HG02678 (cell line): ENCODE measurements at regions not wholly inside any gene's neighbourhood (a gene's known extent, or its start where the extent isn't known, plus 50 kb on each side); places are given as distances from the start of the nearest gene placed in this dataset.

Experiments
- ATAC-seq: cut with Tn5 transposase; IDR thresholded peaks from one replicate; pipeline ENCODE4 v1.9.1; 2021; ENCODE audit warnings: mild to moderate bottlenecking, moderate library complexity; ENCODE audit not compliant: unreplicated experiment

GRCh38 chr1:199857516-199857915 is 170.0 kb upstream of the NR5A2 start:
- ATAC-seq, result no peak

- no peak for ATAC-seq
Observed at GRCh38 chr1:199858171-199858570, 169.3 kb upstream of the NR5A2 start.

DNA sequence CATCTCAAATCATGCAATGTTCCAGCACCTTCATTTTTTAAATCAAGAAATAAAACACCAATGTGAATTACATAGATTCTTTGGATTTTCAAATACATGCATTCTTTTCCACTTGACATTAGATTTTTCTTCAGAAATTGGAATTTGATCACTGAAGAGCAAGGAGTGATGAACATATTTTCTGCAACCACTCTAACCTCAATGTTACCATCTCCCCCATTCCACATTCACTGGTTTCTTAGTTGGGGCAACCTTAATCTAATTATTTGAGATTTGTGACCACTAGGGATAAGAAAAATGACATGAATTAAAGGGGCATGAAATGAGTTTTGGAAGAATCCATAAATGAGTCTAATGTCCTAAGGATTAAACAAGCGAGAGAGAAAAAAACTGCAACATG is 168.7 kb upstream of the NR5A2 start:
- no peak for ATAC-seq

GRCh38 chr1:199859491-199859933 is 168.0 kb upstream of the NR5A2 start:
- no peak for ATAC-seq

GRCh38 chr1:199861020-199861795 is 166.3 kb upstream of the NR5A2 start:
- no peak for ATAC-seq

- ATAC-seq, result no peak
Observed at GRCh38 chr1:199862047-199862446, 165.5 kb upstream of the NR5A2 start.

DNA sequence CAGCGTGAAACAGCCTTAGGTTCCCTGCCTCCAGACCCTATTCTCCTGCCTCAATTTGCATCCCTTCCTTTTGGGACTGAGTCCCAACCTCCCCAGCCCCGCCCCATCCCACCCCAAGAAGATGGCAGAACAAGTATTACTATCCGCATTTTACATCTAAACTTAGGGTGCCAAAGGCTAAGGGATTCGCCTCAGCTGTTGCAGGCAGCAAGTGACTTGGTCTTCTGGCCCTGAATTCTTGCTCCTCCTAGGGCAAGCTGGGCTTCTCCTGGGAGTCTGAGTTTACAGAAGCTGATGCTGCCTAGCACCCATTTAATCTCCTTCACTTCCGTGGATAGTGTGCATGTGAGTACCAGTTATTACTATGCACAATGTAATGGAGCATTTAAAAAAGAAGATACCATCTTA is 161.3 kb upstream of the NR5A2 start:
- no peak for ATAC-seq

GRCh38 chr1:199867601-199868000 is 159.9 kb upstream of the NR5A2 start:
- ATAC-seq, result no peak

GRCh38 chr1:199868777-199869176 is 158.7 kb upstream of the NR5A2 start:
- no peak for ATAC-seq

GRCh38 chr1:199875337-199875736 is 152.2 kb upstream of the NR5A2 start:
- no peak for ATAC-seq

DNA sequence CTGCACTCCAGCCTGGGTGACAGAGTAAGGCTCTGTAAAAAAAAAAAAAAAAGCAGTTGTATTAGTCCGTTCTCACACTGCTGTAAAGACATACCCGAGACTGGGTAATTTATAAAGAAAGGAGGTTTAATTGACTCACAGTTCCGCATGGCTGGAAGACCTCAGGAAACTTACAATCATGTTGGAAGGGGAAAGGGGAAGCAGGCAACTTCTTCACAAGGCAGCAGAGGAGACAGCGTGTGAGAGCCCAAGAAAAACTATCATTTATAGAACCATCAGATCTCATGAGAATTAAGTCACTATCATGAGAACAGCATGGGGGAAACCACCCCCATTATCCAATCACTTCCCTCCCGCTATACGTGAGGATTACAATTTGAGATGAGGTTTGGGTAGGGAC is 151.7 kb upstream of the NR5A2 start:
- ATAC-seq, result no peak

GRCh38 chr1:199877526-199878384 is 149.8 kb upstream of the NR5A2 start:
- no peak for ATAC-seq

GRCh38 chr1:199878823-199879222 is 148.7 kb upstream of the NR5A2 start:
- ATAC-seq, result no peak

- no peak for ATAC-seq
Observed at GRCh38 chr1:199898654-199899053, 128.9 kb upstream of the NR5A2 start.

DNA sequence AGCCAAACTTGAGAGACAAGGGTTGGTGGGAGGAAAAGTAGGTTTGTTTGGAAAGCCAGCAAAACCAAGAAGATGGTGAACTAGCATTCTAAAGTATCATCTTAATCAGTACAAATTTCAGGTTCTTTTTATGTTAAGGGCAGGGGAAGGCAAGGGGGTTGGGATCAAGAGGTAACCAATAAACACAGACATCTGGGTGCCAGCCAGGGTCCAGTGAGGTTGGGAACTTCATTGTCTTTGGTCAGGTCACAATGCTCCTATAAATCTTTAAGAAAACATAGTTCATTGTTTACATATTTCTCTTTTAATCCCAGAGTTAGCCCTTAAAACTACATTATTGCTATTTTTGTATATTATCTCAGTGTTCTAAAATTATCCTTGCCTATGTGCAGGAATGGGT is 126.2 kb upstream of the NR5A2 start:
- no peak for ATAC-seq

DNA sequence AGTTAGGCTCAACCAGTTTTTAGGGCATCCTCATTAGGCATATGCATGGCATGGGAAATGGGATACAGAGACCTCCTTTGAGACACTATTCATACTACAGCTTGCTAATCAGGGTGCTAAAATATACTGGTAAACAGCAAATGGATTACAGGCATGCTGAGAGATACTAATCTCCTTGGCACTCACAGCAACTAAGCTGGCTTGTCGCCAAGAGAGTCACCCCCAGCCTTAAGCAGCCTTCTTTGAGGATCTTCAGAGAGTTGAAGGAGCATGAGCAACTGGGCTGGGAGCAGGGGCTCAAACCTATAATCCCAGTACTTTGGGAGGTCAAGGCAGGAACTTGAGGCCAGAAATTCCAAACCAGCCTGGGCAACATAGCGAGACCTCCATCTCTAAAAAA is 120.1 kb upstream of the NR5A2 start:
- no peak for ATAC-seq

- no peak for ATAC-seq
Observed at GRCh38 chr1:199909137-199909536, 118.4 kb upstream of the NR5A2 start.

- no peak for ATAC-seq
Observed at GRCh38 chr1:199913318-199913717, 114.2 kb upstream of the NR5A2 start.

DNA sequence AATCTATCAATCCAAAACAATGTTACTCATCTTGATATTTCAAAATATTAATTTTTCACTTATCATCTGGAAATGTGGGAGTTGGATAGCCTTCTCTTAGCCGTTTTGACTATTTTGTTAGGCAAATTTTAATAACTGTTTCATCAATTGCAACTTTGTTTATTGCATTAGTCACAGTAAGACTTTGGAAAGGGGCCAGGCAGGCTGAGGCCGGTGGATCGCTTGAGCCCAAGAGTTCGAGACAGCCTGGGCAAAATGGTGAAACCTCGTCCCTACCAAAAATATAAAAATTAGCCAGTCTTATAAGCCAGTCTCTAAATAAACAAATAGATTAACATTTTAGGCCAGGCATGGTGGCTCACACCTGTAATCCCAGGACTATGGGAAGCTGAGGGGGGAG is 113.0 kb upstream of the NR5A2 start:
- ATAC-seq, result no peak

DNA sequence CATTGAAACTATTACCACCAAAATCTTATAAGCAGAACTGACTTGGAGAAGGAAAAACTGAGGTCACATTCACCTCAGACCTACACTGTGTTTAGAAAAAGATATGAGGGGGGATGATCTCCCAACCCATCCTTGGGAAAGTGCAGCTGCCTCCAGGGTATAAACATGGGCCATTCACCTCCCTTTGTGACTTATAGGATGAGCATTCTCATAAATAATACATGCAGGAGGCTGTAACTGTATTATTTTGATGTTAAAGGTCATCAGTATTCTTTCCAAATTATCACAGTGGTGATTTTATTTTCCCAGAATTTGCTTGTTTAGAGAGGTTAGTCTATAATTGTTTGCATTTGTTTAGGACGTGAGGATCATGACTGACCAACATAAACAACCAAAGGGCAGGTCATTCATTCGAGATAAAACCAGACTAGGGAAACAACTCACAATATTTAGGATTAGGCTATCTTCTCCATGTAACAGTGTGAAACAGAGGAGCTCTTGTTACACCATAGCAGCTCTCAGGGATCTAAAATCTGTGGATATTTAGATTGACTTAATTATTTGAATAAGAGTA is 109.2 kb upstream of the NR5A2 start:
- ATAC-seq, result no peak

- no peak for ATAC-seq
Observed at GRCh38 chr1:199920635-199921034, 106.9 kb upstream of the NR5A2 start.

GRCh38 chr1:199929556-199929955 is 98.0 kb upstream of the NR5A2 start:
- ATAC-seq, result no peak
